ENCODE measurements at regions not wholly inside any gene's neighbourhood (a gene's known extent, or its start where the extent isn't known, plus 50 kb on each side); places are given as distances from the start of the nearest gene placed in this dataset.
A peak's percentile ranks its signal among the peaks of the same experiment; 100 is the strongest.

DNA sequence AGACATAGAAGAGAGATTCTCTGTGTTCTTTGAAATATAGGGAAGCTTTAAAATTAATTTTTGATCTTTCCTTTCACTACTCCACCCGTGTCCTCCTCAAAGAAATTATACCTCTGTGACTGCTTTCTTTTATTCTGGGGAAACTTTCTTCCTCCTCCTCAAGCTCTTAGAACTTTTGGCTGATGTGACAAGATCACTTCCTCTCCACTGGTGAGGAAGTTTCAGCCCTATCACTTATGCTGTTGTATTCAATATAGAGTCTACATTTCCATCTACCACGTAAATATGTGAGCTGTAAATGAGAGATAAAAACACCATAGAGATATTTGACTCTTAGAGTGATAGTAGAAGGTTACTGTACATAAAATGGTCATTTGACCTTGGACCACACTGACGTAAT, 141.9 kb upstream of the SASH1 start:
- Mint-ChIP-seq H3K27ac (no peak overlapping the region), H3K36me3 (peaks cover 4% of the 10 kb centered on the region), H3K9me3 (peaks cover 2% of the 10 kb centered on the region), H3K27me3 (peaks cover 75% of the 10 kb centered on the region), H3K4me1 (ENCODE audit: low read depth) (peaks cover 35% of the 10 kb centered on the region), H3K4me3 (no peak overlapping the region)
- intact Hi-C loops (cut with micrococcal nuclease): loop anchor here (5.0 kb wide), 1 partner anchor 1348 kb away; no protein-coding TSS in a partner anchor
- POLR2A ChIA-PET: no interaction called here
- no peak for DNase-seq
- CTCF ChIA-PET: interaction anchor here (1.6 kb wide), 1 partner anchor 24 kb away, joined by 4 read pairs; no protein-coding TSS in a partner anchor

DNA sequence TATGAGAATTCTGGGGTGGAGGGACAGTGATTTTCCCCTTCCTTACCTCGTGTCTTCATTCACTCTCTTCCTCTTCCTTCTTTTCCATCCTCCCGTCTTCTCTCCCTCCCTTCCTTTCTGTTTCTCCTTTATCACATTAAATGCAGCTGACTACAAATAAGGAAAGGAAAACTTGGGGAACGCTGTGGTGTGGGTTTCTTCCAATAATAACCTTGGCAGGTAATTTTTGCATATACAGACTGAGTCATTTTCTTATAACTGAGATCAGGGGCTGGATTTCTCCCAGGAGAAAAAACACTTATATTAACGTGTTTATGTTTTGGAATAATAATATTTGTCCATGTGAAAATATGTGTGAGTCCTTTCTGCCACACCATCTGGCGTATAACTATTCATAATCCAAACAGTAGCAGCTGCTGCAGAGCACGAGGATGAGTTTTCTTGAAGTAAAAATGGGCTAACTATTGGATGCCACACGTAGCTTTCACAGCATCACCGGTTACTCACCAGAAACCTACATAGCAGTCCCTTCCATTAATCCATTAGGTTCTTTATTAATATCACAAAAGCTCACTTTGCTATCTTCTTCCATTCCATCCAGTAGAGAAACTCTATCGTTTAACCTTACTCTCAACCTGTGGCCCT, 139.2 kb upstream of the SASH1 start:
- H3K27me3 Mint-ChIP-seq: peaks cover 71% of the 10 kb centered on the region
- no peak for DNase-seq
- intact Hi-C loops (cut with micrococcal nuclease): loop anchor here (5.0 kb wide), 1 partner anchor 1351 kb away; no protein-coding TSS in a partner anchor
- H3K4me3 Mint-ChIP-seq: no peak overlapping the region
- peaks cover 35% of the 10 kb centered on the region for H3K4me1 Mint-ChIP-seq (ENCODE audit: low read depth)
- H3K27ac Mint-ChIP-seq: peak overlapping the region; percentile 39
- H3K36me3 Mint-ChIP-seq: peaks cover 4% of the 10 kb centered on the region
- ChIA-PET CTCF (interaction anchor here (2.1 kb wide), 1 partner anchor 26 kb away, joined by 6 read pairs; no protein-coding TSS in a partner anchor), POLR2A (no interaction called here)
- H3K9me3 Mint-ChIP-seq: peaks cover 2% of the 10 kb centered on the region

DNA sequence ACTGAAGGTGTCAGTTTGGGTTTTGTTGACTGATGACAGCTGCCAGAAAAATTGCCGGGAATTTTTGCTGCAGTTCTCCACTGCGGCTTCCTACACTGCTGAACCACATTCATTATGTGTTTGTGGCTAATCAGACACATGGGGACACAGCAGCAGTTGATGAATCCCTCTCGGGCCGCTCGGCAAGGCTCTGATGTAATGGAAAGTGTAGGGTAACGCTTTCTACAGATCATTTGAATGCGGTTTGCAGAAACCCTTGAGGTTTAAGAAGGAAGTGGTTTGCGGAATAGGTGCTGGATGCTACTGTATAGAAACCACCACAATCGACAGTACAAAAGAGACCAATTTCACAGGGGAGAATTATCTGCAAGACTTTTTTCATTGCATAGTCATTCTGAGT, 138.7 kb upstream of the SASH1 start:
- Mint-ChIP-seq H3K4me3 (peak overlapping the region; percentile 55), H3K36me3 (peaks cover 4% of the 10 kb centered on the region), H3K9me3 (peaks cover 2% of the 10 kb centered on the region), H3K27me3 (peaks cover 69% of the 10 kb centered on the region), H3K27ac (peak overlapping the region; percentile 72), H3K4me1 (ENCODE audit: low read depth) (peaks cover 35% of the 10 kb centered on the region)
- peak; percentile 80 for DNase-seq
- intact Hi-C loops (cut with micrococcal nuclease): loop anchor here (1.0 to 5.0 kb wide), 5 partner anchors 58 to 1352 kb away; no protein-coding TSS in a partner anchor
- ChIA-PET POLR2A (no interaction called here), CTCF (no interaction called here)

DNA sequence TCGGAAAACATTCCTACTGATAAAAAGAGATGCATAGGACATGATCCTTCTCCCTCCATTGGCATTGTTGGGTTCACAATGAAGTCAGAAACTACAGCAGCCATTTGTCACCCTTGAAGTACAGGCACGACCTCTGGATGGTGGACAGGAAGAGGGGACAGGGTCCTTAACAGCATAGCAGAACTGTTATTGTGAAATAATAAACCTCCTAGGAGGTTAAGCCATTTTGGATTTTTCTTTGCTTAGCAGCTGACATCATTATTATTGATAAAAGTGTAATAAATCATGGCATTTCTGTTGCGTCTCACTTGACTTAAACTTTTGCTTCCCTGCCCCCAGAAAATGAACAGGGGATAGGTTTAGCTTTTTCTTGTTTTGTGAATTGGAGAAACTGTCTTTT, 134.3 kb upstream of the SASH1 start:
- no peak overlapping the region for H3K27ac Mint-ChIP-seq
- peaks cover 70% of the 10 kb centered on the region for H3K27me3 Mint-ChIP-seq
- POLR2A ChIA-PET: no interaction called here
- intact Hi-C loops (cut with micrococcal nuclease): no loop called here
- no peak for DNase-seq
- H3K4me3 Mint-ChIP-seq: no peak overlapping the region
- peaks cover 4% of the 10 kb centered on the region for H3K36me3 Mint-ChIP-seq
- peaks cover 22% of the 10 kb centered on the region for H3K4me1 Mint-ChIP-seq (ENCODE audit: low read depth)
- H3K9me3 Mint-ChIP-seq: peaks cover 2% of the 10 kb centered on the region
- CTCF ChIA-PET: interaction anchor here (0.6 kb wide), 1 partner anchor 221 kb away, joined by 3 read pairs; no protein-coding TSS in a partner anchor

DNA sequence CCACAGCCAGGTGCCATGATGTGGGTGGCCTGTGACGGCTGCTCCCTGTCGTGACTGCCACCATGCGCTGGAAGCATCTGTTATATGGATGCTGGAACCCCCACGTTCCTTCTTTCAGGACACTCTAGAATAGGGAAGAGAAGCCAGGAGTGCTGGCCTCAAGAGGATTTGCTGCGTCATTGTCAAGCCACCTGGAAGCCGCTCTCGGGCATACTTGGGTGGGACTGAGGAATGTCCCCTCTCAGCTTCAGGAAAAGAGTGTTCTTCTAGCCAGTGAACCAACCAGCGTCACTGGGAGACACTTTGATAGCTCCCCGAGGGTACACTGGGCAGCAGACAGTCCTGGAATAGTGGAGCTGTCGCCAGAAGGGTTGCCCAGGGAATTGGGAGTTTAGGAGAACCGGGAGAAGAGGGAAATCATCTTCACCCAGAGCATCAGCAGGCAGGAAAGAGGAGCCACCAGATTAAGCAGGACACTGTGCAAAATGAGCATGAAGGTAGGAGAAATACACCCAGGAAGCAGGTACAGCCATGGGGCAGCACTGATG, 130.8 kb upstream of the SASH1 start:
- Mint-ChIP-seq H3K36me3 (no peaks in the 10 kb centered on the region), H3K9me3 (no peaks in the 10 kb centered on the region), H3K27me3 (peaks cover 64% of the 10 kb centered on the region), H3K4me3 (no peak overlapping the region), H3K27ac (no peak overlapping the region), H3K4me1 (ENCODE audit: low read depth) (no peaks in the 10 kb centered on the region)
- ChIA-PET POLR2A (no interaction called here), CTCF (no interaction called here)
- intact Hi-C loops (cut with micrococcal nuclease): no loop called here
- no peak for DNase-seq

DNA sequence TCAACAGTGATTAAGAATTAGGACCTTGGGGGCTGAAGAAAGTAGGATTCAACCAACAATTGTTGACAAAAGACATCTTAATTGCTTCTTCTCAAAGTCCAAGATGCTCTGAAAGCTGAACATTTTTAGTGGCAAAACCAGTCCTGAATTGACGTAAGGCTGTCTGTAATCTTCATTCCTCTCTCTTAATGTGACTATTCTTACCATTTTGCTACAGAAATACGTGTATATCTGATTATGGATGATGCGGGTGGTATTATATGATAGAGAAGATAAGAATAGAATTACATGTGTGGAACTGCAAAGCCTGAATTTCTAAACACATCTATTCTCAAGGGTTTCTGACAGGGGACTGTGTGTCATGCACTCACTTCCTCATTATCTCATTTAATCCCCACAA, 130.3 kb upstream of the SASH1 start:
- Mint-ChIP-seq H3K9me3 (no peaks in the 10 kb centered on the region), H3K27me3 (peaks cover 65% of the 10 kb centered on the region), H3K4me3 (no peak overlapping the region), H3K27ac (no peak overlapping the region), H3K36me3 (no peaks in the 10 kb centered on the region), H3K4me1 (ENCODE audit: low read depth) (no peaks in the 10 kb centered on the region)
- CTCF ChIA-PET: no interaction called here
- POLR2A ChIA-PET: no interaction called here
- intact Hi-C loops (cut with micrococcal nuclease): no loop called here
- no peak for DNase-seq

DNA sequence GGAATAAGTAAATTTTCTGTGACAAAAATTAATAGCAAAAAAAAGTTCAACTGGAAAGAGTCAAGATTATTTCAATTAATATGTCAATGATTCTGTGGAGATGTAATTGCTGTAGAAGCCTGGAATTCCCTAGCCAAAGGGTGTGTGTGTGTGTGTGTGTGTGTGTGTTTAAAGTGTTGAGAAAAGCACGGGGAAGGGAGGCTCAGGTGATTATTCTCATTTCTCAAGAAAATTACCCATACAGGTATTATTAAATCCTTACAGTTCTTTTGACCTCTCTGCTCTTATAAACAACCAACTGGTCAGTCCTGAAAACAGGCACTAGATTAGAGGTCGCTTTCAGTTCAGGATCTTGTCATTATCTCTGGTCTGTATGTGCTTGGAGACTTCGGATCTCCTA, 129.3 kb upstream of the SASH1 start:
- no peaks in the 10 kb centered on the region for H3K4me1 Mint-ChIP-seq (ENCODE audit: low read depth)
- no peak overlapping the region for H3K4me3 Mint-ChIP-seq
- CTCF ChIA-PET: no interaction called here
- no peaks in the 10 kb centered on the region for H3K9me3 Mint-ChIP-seq
- no peaks in the 10 kb centered on the region for H3K36me3 Mint-ChIP-seq
- intact Hi-C loops (cut with micrococcal nuclease): no loop called here
- peaks cover 60% of the 10 kb centered on the region for H3K27me3 Mint-ChIP-seq
- POLR2A ChIA-PET: no interaction called here
- H3K27ac Mint-ChIP-seq: no peak overlapping the region
- DNase-seq: no peak

DNA sequence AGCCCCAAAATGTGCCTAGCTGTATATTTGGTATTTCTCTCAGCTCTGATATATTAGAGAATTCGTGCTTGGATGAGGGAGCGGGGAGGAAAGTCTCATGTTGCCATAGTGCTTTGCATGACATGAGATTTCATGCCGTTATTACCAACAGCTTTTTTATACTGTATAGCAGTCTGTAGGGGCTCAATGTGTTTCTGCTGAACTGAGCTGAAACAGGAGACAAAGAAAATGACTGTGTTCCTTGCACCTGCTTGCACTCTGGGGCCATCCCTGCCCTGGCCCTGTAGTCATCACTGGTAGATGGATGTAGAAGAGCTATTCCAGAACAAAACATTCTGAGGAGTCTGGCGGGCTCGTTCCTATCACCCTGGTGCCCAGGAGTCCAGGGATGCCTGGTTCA, 128.0 kb upstream of the SASH1 start:
- intact Hi-C loops (cut with micrococcal nuclease): no loop called here
- H3K27me3 Mint-ChIP-seq: peaks cover 55% of the 10 kb centered on the region

DNA sequence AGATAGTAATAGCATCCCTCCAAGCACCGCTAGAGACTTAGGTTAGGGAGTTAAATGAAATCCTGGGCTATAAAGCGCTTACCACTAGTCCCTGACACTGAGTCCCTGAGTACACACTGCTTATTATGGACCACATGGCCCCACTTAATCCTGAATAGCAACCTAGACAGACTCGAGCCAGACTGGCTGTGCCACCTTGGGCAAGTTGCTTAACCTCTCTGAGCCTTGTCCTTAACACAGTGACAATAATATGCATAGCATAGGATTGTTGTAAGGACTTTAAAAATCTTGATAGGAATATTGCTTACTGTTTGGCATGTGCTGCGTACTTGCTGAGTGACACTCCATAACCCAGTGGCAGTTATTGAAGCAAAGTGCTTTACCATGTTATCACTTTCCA, 125.6 kb upstream of the SASH1 start:
- Mint-ChIP-seq H3K9me3 (no peaks in the 10 kb centered on the region), H3K36me3 (no peaks in the 10 kb centered on the region), H3K27ac (no peak overlapping the region), H3K27me3 (peaks cover 54% of the 10 kb centered on the region), H3K4me3 (no peak overlapping the region), H3K4me1 (ENCODE audit: low read depth) (peaks cover 3% of the 10 kb centered on the region)
- CTCF ChIA-PET: no interaction called here
- DNase-seq: no peak
- intact Hi-C loops (cut with micrococcal nuclease): no loop called here
- POLR2A ChIA-PET: no interaction called here

More for the DNA sequence above, 128.0 kb upstream of the SASH1 start:
- Mint-ChIP-seq H3K4me3 (no peak overlapping the region), H3K36me3 (no peaks in the 10 kb centered on the region), H3K4me1 (ENCODE audit: low read depth) (no peaks in the 10 kb centered on the region), H3K9me3 (no peaks in the 10 kb centered on the region), H3K27ac (no peak overlapping the region)
- CTCF ChIA-PET: interaction anchor here (1.3 kb wide), 1 partner anchor 38 kb away, joined by 3 read pairs; no protein-coding TSS in a partner anchor
- POLR2A ChIA-PET: no interaction called here
- no peak for DNase-seq

DNA sequence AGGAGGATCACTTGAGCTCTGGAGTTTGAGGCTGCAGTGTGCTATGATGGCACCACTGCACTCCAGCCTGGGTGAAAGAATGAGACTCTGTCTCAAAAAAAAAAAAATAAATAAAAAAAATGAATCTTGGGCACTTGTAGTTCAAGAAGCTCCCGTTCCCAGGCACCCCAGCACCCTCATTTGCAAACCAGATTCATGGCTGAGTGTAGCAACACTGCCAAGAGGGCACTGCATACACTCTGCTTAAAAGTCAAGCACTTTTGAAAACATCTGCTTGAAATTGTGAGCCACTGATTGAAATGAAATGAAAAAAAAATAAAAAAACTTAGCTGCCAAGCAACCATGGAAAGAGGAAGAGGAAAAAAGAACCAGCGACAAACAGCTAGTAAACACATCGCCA, 124.7 kb upstream of the SASH1 start:
- no peak overlapping the region for H3K4me3 Mint-ChIP-seq
- H3K27me3 Mint-ChIP-seq: peaks cover 48% of the 10 kb centered on the region
- no peaks in the 10 kb centered on the region for H3K36me3 Mint-ChIP-seq
- intact Hi-C loops (cut with micrococcal nuclease): no loop called here
- no peak overlapping the region for H3K27ac Mint-ChIP-seq
- DNase-seq: no peak
- H3K9me3 Mint-ChIP-seq: no peaks in the 10 kb centered on the region
- ChIA-PET POLR2A (no interaction called here), CTCF (no interaction called here)
- H3K4me1 Mint-ChIP-seq (ENCODE audit: low read depth): peaks cover 3% of the 10 kb centered on the region

DNA sequence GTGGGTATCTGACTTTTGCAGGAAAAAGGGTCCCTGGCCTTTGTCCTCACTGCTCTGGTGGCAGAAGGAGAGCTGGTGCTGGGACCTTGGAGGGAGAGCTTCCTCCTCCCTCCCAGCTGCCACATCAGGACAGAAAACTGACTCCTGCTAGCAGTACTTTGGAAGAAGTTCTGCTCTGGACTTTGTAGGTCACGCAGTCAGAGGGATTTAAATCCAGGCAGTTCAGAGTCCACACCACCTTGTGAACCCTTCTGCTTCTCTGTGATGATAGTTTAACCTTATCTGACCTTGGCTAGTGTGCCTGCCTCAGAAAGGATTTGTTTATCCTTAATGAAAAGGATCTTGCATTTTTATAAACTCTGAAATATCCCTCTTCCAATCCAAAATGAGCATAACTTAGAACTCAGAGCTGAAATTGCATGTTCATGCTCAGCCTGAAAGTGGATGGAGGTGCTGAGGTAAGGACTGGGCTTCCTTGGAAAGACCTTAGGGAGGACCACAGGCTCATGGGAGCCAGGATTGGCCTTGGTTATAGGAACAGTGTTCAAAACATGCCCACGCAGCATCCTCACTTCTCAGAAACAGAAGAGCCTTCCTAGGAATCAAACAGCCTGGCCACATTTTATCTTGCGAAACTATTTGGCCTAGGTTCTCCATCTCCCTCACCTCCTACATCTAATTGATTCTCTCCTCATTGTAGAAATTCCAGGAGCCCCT, 123.9 kb upstream of the SASH1 start:
- intact Hi-C loops (cut with micrococcal nuclease): no loop called here
- H3K36me3 Mint-ChIP-seq: no peaks in the 10 kb centered on the region
- H3K27me3 Mint-ChIP-seq: peaks cover 40% of the 10 kb centered on the region
- no peaks in the 10 kb centered on the region for H3K9me3 Mint-ChIP-seq
- ChIA-PET POLR2A (no interaction called here), CTCF (no interaction called here)
- no peak overlapping the region for H3K4me3 Mint-ChIP-seq
- peaks cover 3% of the 10 kb centered on the region for H3K4me1 Mint-ChIP-seq (ENCODE audit: low read depth)
- no peak for DNase-seq
- no peak overlapping the region for H3K27ac Mint-ChIP-seq

DNA sequence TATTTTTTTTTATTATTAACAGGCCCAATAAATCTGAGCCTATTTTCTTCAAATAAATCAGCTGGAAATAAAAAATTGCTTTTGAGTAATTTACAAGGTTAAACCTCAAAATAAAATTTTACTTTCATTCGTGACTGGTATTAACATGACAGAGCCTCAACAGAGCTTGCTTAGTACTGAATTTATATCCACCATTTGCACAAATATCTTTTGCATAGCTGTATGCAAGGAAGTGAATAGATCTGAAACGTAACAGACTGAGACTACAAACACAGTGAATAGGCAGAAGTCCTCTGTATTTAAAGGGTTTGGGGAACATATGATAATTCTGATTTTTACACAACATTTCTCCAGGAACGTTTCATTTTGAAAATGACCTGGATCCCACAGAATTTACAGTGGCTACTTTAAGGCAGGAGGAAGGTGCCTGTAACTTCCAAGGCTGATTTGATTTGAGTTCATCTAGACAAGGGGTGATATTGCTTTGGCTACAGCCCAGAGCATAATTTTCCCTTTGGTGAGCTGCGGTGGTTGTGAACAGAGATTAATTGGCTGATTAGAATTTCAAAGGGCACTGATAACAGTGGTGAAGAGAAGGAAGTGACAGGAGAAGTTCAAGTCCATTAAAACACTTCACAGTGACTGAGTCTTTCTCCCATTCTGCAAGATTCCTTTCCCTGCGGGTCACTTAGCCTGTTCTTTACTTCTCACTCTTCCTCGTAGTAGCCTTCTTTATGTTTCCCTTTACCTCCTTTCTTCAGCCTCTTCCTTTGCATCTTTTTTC, 121.2 kb upstream of the SASH1 start:
- H3K4me3 Mint-ChIP-seq: no peak overlapping the region
- H3K27ac Mint-ChIP-seq: no peak overlapping the region
- POLR2A ChIA-PET: no interaction called here
- H3K9me3 Mint-ChIP-seq: no peaks in the 10 kb centered on the region
- H3K27me3 Mint-ChIP-seq: peaks cover 35% of the 10 kb centered on the region
- no peaks in the 10 kb centered on the region for H3K36me3 Mint-ChIP-seq
- intact Hi-C loops (cut with micrococcal nuclease): no loop called here
- CTCF ChIA-PET: no interaction called here
- peaks cover 3% of the 10 kb centered on the region for H3K4me1 Mint-ChIP-seq (ENCODE audit: low read depth)
- no peak for DNase-seq
